IMR-90 (cell line): ENCODE measurements at regions not wholly inside any gene's neighbourhood (a gene's known extent, or its start where the extent isn't known, plus 50 kb on each side); places are given as distances from the start of the nearest gene placed in this dataset.

Experiments
- ATAC-seq: fragments of 200-7000 bp; cut with Tn5 transposase; 2 replicates; pipeline ENCODE4 v1.9.1; 2020; ENCODE audit warnings: low read depth, mild to moderate bottlenecking, moderate library complexity
- BruUV-seq: library from RNA; stranded (reverse); fragments of 400-500 nt; replicated peaks from 2 replicates; lab custom pipeline; 2021; lab: Mats Ljungman, UMichigan
- CTCF ChIA-PET: fragments of 300-600 bp; formaldehyde crosslinking; extraction: SDS; loops from one replicate; lab custom pipeline; 2021; ENCODE audit warnings: antibody characterized with exemption; lab: Yijun Ruan, JAX
- POLR2A ChIA-PET: fragments of 300-600 bp; sonication (Branson Sonifier 250); formaldehyde crosslinking; loops from one replicate; lab custom pipeline; 2022; ENCODE audit warnings: antibody characterized with exemption; ENCODE audit not compliant: unreplicated experiment; lab: Charles Lee
- DNase-seq: peaks from one replicate; pipeline ENCODE4 v3.0.0; 2013
- H2AFZ ChIP-seq: replicated peaks from 2 replicates; pipeline ENCODE3; 2013; ENCODE audit warnings: low read length, mild to moderate bottlenecking; ENCODE audit not compliant: poor library complexity
- H2AK5ac ChIP-seq: 2 replicates; pipeline ENCODE4 v1.6.1; 2013; ENCODE audit warnings: low read depth, low read length, inconsistent platforms
- H2AK9ac ChIP-seq: replicated peaks from 2 replicates; pipeline ENCODE3; 2013; ENCODE audit warnings: mild to moderate bottlenecking, low read depth, low read length, moderate library complexity; ENCODE audit not compliant: poor library complexity
- H2BK120ac ChIP-seq: 2 replicates; pipeline ENCODE4 v1.6.1; 2013; ENCODE audit warnings: low read depth, low read length, inconsistent platforms
- H2BK15ac ChIP-seq: 3 replicates; pipeline ENCODE4 v1.6.1; 2013; ENCODE audit warnings: low read depth, low read length, inconsistent platforms
- H2BK20ac ChIP-seq: 2 replicates; pipeline ENCODE4 v1.6.1; 2013; ENCODE audit warnings: low read depth, mild to moderate bottlenecking, inconsistent platforms, low read length, moderate library complexity
- H2BK5ac ChIP-seq: 2 replicates; pipeline ENCODE4 v1.6.1; 2013; ENCODE audit warnings: mild to moderate bottlenecking, low read depth, low read length, inconsistent platforms; ENCODE audit not compliant: poor library complexity, severe bottlenecking
- H3K14ac ChIP-seq: replicated peaks from 2 replicates; pipeline ENCODE4 v1.6.1; 2013; ENCODE audit warnings: low read depth, low read length, inconsistent platforms
- H3K18ac ChIP-seq: 2 replicates; pipeline ENCODE4 v1.6.1; 2013; ENCODE audit warnings: low read depth, low read length, control low read depth
- H3K23ac ChIP-seq: 2 replicates; pipeline ENCODE4 v1.6.1; 2013; ENCODE audit warnings: low read depth, low read length, inconsistent platforms
- H3K27ac ChIP-seq: 2 replicates; pipeline ENCODE4 v1.5.1; 2013; ENCODE audit warnings: mild to moderate bottlenecking, control low read depth, low read length; ENCODE audit not compliant: insufficient read depth
- H3K27me3 ChIP-seq: 2 replicates; pipeline ENCODE4 v1.6.1; 2013; ENCODE audit warnings: low read length; ENCODE audit not compliant: control insufficient read depth, insufficient read depth
- H3K36me3 ChIP-seq: 2 replicates; pipeline ENCODE4 v1.6.1; 2013; ENCODE audit warnings: low read length, mixed read lengths; ENCODE audit not compliant: control insufficient read depth, insufficient read depth
- H3K4ac ChIP-seq: 2 replicates; pipeline ENCODE4 v1.6.1; 2013; ENCODE audit warnings: low read depth, low read length, inconsistent platforms
- H3K4me1 ChIP-seq: 2 replicates; pipeline ENCODE4 v1.6.1; 2013; ENCODE audit warnings: low read length, mixed read lengths; ENCODE audit not compliant: control insufficient read depth, insufficient read depth
- H3K4me2 ChIP-seq: 2 replicates; pipeline ENCODE4 v1.6.1; 2013; ENCODE audit warnings: low read depth, mild to moderate bottlenecking, control low read depth, low read length, moderate library complexity
- H3K4me3 ChIP-seq: 2 replicates; pipeline ENCODE4 v1.5.1; 2013; ENCODE audit warnings: low read depth, mild to moderate bottlenecking, control low read depth, low read length, moderate library complexity; ENCODE audit not compliant: insufficient read depth
- H3K56ac ChIP-seq: 2 replicates; pipeline ENCODE4 v1.6.1; 2013; ENCODE audit warnings: low read length, inconsistent platforms; ENCODE audit not compliant: insufficient read depth; ENCODE audit errors: extremely low read depth
- H3K79me1 ChIP-seq, 2 experiments: 2 replicates each; pipeline ENCODE4 v1.6.1; 2013; ENCODE audit warnings: low read length in 2 of 2, inconsistent platforms in 1 of 2, low read depth in 1 of 2
- H3K9ac ChIP-seq: 2 replicates; pipeline ENCODE4 v1.6.1; 2013; ENCODE audit warnings: low read depth, low read length, control low read depth
- H3K9me1 ChIP-seq: 2 replicates; pipeline ENCODE4 v1.6.1; 2013; ENCODE audit warnings: low read length, inconsistent platforms; ENCODE audit not compliant: insufficient read depth
- H3K9me3 ChIP-seq: 2 replicates; pipeline ENCODE4 v1.6.1; 2013; ENCODE audit warnings: low read length; ENCODE audit not compliant: control insufficient read depth, insufficient read depth
- H4K20me1 ChIP-seq: 2 replicates; pipeline ENCODE4 v1.6.1; 2013; ENCODE audit warnings: low read length, inconsistent platforms; ENCODE audit not compliant: insufficient read depth
- H4K5ac ChIP-seq: 2 replicates; pipeline ENCODE4 v1.6.1; 2013; ENCODE audit warnings: mild to moderate bottlenecking, low read depth, low read length, control low read depth
- H4K8ac ChIP-seq, 2 experiments: 2 replicates each; pipeline ENCODE4 v1.6.1; 2013; ENCODE audit warnings: low read depth in 2 of 2, low read length in 2 of 2, control low read depth in 1 of 2, inconsistent platforms in 1 of 2
- H4K91ac ChIP-seq: 2 replicates; pipeline ENCODE4 v1.6.1; 2013; ENCODE audit warnings: low read depth, low read length, inconsistent platforms; ENCODE audit not compliant: insufficient read depth
- CEBPB ChIP-seq: IDR thresholded peaks from 2 replicates; pipeline ENCODE4 v1.6.1; 2012; ENCODE audit warnings: low read depth, low read length, improper control_type of control experiment
- MAFK ChIP-seq: IDR thresholded peaks from 2 replicates; pipeline ENCODE4 v1.6.1; 2012; ENCODE audit warnings: low read depth, low read length, improper control_type of control experiment
- WGBS, 2 experiments: methylation state at CpG; one replicate each; pipeline versions ENCODE4 v1.1.5 to v1.1.7; 2013; ENCODE audit warnings: missing lambda C conversion rate in 2 of 2; ENCODE audit not compliant: insufficient read length in 1 of 2; ENCODE audit errors: extremely low coverage in 2 of 2; 5-methylcytosine and 5-hydroxymethylcytosine counted together
- dilution Hi-C: fragments of 300-500 bp; cut with HindIII; formaldehyde crosslinking; loops from one replicate; pipeline ENCODE4 v1.14.3; 2018; ENCODE audit warnings: low sequenced_read_pairs; ENCODE audit not compliant: unreplicated experiment
- in situ Hi-C: fragments of 300-500 bp; cut with MboI; formaldehyde crosslinking; loops from 3 replicates; pipeline ENCODE4 v1.14.3; 2019; ENCODE audit warnings: low sequenced_read_pairs, inconsistent platforms, mixed read lengths
- intact Hi-C: fragments of 100-400 bp; cut with micrococcal nuclease; formaldehyde crosslinking; loops from 2 replicates; pipeline ENCODE4 v1.10.0; 2022

GRCh38 chr14:40841886-40842285 is 764.8 kb upstream of the LRFN5 start:
- H3K4me2 ChIP-seq: no peak overlapping the region
- no peaks in the 10 kb centered on the region for H3K36me3 ChIP-seq
- intact Hi-C loops: no loop called here
- no peak overlapping the region for H3K18ac ChIP-seq
- H2BK20ac ChIP-seq: no peak overlapping the region
- POLR2A ChIA-PET: no interaction called here
- TF ChIP-seq CEBPB: no peak
- TF ChIP-seq MAFK: peak; percentile 79
- in situ Hi-C loops: no loop called here
- no peak overlapping the region for H3K27ac ChIP-seq
- dilution Hi-C loops: no loop called here
- no peaks in the 10 kb centered on the region for H3K9me3 ChIP-seq
- H4K91ac ChIP-seq: no peak overlapping the region
- no peak overlapping the region for H4K5ac ChIP-seq
- H3K56ac ChIP-seq: no peak overlapping the region
- H2BK5ac ChIP-seq: no peak overlapping the region
- CTCF ChIA-PET: no interaction called here
- no peak overlapping the region for H3K14ac ChIP-seq
- H3K4me1 ChIP-seq: no peaks in the 10 kb centered on the region
- H2BK120ac ChIP-seq: no peak overlapping the region
- H4K8ac ChIP-seq: no peak overlapping the region
- no peak overlapping the region for H3K4ac ChIP-seq
- ATAC-seq (no peak), DNase-seq (no peak)
- no TSS peak for BruUV-seq
- H3K79me1 ChIP-seq: no peaks in the 10 kb centered on the region
- no peaks in the 10 kb centered on the region for H4K20me1 ChIP-seq
- no peak overlapping the region for H2AFZ ChIP-seq
- H3K23ac ChIP-seq: no peak overlapping the region
- no CpG with 5 or more reads among the region's 1 CpG for WGBS, 2 experiments
- no peak overlapping the region for H2AK9ac ChIP-seq
- H3K27me3 ChIP-seq: no peaks in the 10 kb centered on the region
- H3K9me1 ChIP-seq: no peaks in the 10 kb centered on the region
- no peak overlapping the region for H2BK15ac ChIP-seq
- no peak overlapping the region for H3K4me3 ChIP-seq
- H3K9ac ChIP-seq: no peak overlapping the region
- H2AK5ac ChIP-seq: no peak overlapping the region
